ENCODE measurements at regions not wholly inside any gene's neighbourhood (a gene's known extent, or its start where the extent isn't known, plus 50 kb on each side); places are given as distances from the start of the nearest gene placed in this dataset.

DNA sequence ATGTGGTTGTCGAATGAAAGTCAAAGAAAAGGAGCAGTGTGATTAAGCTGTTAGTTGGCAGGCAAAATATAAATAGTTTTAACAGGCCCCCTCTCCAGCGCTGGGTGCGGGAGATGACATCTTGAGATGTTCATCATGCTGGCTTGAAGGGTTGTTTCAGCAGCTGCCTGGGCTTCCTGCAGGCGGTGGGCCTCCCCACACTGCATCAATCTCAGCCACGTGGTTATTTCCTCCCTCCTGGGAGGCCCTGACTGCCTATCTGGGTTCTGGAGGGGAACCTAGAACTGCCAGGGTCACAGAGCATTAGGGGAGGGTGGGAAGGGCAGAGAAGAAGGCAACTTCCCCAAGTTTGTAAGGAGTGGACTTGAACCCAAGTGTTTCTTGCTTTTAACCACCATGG, 173.3 kb upstream of the SYT13 start:
- TF ChIP-seq, protein P1, sequence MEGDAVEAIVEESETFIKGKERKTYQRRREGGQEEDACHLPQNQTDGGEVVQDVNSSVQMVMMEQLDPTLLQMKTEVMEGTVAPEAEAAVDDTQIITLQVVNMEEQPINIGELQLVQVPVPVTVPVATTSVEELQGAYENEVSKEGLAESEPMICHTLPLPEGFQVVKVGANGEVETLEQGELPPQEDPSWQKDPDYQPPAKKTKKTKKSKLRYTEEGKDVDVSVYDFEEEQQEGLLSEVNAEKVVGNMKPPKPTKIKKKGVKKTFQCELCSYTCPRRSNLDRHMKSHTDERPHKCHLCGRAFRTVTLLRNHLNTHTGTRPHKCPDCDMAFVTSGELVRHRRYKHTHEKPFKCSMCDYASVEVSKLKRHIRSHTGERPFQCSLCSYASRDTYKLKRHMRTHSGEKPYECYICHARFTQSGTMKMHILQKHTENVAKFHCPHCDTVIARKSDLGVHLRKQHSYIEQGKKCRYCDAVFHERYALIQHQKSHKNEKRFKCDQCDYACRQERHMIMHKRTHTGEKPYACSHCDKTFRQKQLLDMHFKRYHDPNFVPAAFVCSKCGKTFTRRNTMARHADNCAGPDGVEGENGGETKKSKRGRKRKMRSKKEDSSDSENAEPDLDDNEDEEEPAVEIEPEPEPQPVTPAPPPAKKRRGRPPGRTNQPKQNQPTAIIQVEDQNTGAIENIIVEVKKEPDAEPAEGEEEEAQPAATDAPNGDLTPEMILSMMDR (conservative IDR thresholded peaks at IDR 0.05; ENCODE audit: low read length): no peak
- no peak for TF ChIP-seq EZH2phosphoT487 (IDR thresholded peaks at IDR 0.05; ENCODE audit: borderline replicate concordance)

Measured in Loucy (cell line).